ENCODE measurements at regions not wholly inside any gene's neighbourhood (a gene's known extent, or its start where the extent isn't known, plus 50 kb on each side); places are given as distances from the start of the nearest gene placed in this dataset.

DNA sequence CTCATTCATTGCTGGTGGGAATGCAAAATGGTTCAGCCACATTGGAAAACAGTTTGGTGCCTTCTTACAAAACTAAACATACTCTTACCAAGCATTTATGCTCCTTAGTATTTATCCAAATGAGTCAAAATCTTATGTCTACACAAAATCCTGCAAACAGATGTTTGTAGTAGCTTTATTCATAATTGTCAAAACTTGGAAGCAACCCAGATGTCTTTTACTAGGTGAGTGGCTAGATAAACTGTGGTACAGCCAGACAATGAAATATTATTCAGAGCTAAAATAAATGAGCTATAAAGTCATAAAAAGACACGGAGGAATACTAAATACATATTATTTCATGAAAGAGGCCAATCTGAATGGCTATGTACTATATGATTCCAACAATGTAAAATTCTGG lies 709.5 kb downstream of the NSUN3 start:
- Mint-ChIP-seq H3K4me3 (ENCODE audit: low read depth) (no peak overlapping the region), H3K4me1 (ENCODE audit: low read depth) (peaks cover 5% of the 10 kb centered on the region), H3K27me3 (no peaks in the 10 kb centered on the region), H3K36me3 (ENCODE audit: insufficient read depth) (no peaks in the 10 kb centered on the region), H3K9me3 (ENCODE audit: low read depth) (no peaks in the 10 kb centered on the region), H3K27ac (no peak overlapping the region)
- DNase-seq (ENCODE audit: low spot score, unreplicated experiment): no peak
- TF ChIP-seq, protein P1, sequence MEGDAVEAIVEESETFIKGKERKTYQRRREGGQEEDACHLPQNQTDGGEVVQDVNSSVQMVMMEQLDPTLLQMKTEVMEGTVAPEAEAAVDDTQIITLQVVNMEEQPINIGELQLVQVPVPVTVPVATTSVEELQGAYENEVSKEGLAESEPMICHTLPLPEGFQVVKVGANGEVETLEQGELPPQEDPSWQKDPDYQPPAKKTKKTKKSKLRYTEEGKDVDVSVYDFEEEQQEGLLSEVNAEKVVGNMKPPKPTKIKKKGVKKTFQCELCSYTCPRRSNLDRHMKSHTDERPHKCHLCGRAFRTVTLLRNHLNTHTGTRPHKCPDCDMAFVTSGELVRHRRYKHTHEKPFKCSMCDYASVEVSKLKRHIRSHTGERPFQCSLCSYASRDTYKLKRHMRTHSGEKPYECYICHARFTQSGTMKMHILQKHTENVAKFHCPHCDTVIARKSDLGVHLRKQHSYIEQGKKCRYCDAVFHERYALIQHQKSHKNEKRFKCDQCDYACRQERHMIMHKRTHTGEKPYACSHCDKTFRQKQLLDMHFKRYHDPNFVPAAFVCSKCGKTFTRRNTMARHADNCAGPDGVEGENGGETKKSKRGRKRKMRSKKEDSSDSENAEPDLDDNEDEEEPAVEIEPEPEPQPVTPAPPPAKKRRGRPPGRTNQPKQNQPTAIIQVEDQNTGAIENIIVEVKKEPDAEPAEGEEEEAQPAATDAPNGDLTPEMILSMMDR (IDR thresholded peaks at IDR 0.05; ENCODE audit: unreplicated experiment): no peak

DNA sequence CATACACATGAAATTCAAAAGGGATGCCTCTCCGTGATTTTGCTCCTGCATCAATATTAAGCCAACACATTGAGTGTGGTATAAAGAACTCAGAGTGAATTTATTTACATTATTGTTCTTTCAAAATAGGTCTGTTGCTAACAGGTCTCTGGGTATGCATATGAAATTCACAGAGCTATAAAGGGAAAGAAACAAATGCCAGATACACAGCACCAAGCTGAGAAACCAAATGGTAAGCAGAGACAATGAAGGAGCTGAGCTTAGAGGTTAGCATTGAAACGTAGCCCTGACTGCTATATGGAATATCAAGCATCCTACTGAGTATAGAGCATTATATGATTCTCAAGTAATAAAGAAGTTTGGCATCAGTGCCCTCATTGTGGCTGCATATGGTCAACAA lies 712.9 kb downstream of the NSUN3 start:
- Mint-ChIP-seq H3K4me3 (ENCODE audit: low read depth) (no peak overlapping the region), H3K9me3 (ENCODE audit: low read depth) (no peaks in the 10 kb centered on the region), H3K4me1 (ENCODE audit: low read depth) (peaks cover 7% of the 10 kb centered on the region), H3K27me3 (no peaks in the 10 kb centered on the region), H3K36me3 (ENCODE audit: insufficient read depth) (no peaks in the 10 kb centered on the region), H3K27ac (no peak overlapping the region)
- TF ChIP-seq, protein P1 (IDR thresholded peaks at IDR 0.05; ENCODE audit: unreplicated experiment): no peak
- no peak for DNase-seq (ENCODE audit: low spot score, unreplicated experiment)

DNA sequence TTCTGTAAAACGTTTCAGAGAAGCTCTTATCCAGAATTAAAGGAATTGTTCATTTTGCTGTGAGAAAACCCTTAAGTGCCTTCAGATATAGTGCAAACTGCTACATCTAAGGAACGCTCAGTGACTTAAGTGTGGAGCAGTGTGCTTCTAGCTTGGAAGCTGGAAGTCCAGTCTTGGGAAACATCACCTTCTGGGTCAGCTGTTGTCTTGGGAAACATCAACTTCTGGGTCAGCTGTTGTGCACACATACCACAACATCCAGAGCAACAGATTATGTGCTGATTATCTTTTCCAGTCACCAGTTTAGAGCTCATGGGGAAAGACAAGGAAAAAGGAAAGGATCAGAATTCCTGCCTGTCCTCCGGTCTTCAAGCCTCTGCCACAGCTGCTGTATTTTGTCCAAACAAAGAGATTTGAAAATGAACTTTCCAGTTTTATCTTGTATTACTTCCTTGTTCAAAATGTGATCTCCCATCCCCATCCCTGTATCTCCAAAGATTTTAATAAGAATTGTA lies 713.6 kb downstream of the NSUN3 start:
- Mint-ChIP-seq H3K4me1 (ENCODE audit: low read depth) (peaks cover 7% of the 10 kb centered on the region), H3K27ac (peak overlapping the region; percentile 15), H3K4me3 (ENCODE audit: low read depth) (no peak overlapping the region), H3K36me3 (ENCODE audit: insufficient read depth) (no peaks in the 10 kb centered on the region), H3K27me3 (no peaks in the 10 kb centered on the region), H3K9me3 (ENCODE audit: low read depth) (no peaks in the 10 kb centered on the region)
- TF ChIP-seq, protein P1 (IDR thresholded peaks at IDR 0.05; ENCODE audit: unreplicated experiment): no peak
- no peak for DNase-seq (ENCODE audit: low spot score, unreplicated experiment)

DNA sequence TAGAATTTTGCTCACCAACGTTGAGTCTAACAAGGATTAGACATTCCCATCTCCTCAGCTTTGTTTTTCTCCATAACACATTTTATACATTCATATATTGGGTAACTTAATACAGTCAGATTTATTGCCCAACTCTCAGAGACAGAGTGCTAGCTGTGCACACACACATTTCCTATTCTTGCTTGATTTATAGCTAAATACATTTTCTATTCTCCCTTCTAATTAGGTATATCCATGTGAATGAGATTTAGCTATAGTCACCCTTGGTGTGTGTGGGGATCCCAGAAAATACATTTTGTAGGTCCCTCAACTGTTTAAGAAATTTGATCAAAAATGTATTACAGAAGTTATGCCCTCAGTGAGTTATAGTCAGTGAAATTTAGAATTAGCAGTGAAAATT lies 715.4 kb downstream of the NSUN3 start:
- Mint-ChIP-seq H3K36me3 (ENCODE audit: insufficient read depth) (no peaks in the 10 kb centered on the region), H3K9me3 (ENCODE audit: low read depth) (no peaks in the 10 kb centered on the region), H3K27ac (no peak overlapping the region), H3K27me3 (no peaks in the 10 kb centered on the region), H3K4me3 (ENCODE audit: low read depth) (no peak overlapping the region), H3K4me1 (ENCODE audit: low read depth) (peaks cover 7% of the 10 kb centered on the region)
- TF ChIP-seq, protein P1 (IDR thresholded peaks at IDR 0.05; ENCODE audit: unreplicated experiment): no peak
- DNase-seq (ENCODE audit: low spot score, unreplicated experiment): no peak

DNA sequence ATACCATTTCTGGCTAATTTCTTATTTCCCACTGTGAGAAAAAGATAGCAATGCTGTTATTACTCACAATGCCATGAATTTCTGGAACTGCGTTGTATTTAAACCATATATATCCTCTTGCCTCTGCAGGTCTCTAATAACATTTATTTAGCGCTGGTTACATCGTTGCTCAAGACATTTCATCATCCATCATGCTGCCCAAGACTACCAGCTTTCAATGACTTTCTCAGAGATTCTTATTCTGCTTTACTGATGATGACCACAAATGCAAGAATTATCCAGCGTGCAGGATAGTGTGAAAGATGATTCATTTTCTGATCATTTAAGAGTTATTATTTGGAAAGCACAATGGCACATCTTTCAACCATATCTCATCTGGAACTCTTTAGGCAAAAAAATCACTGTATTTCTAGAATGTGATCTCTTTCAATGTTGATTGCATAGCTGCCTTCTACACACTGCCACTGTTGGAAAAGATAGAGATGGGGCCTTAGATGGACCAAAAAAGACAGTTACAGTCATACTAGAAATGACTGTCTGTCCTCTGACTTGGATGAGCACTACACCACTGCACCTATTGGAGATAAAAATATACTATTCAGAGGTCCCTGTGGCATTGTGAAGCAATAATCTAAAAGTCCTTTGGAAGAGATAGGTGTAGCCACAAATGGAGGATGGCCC lies 716.1 kb downstream of the NSUN3 start:
- Mint-ChIP-seq H3K27ac (no peak overlapping the region), H3K9me3 (ENCODE audit: low read depth) (no peaks in the 10 kb centered on the region), H3K27me3 (no peaks in the 10 kb centered on the region), H3K4me3 (ENCODE audit: low read depth) (no peak overlapping the region), H3K4me1 (ENCODE audit: low read depth) (peaks cover 7% of the 10 kb centered on the region), H3K36me3 (ENCODE audit: insufficient read depth) (no peaks in the 10 kb centered on the region)
- DNase-seq (ENCODE audit: low spot score, unreplicated experiment): no peak
- TF ChIP-seq, protein P1 (IDR thresholded peaks at IDR 0.05; ENCODE audit: unreplicated experiment): no peak

Measured in progenitor cell of endocrine pancreas (in vitro differentiated cells).